ENCODE measurements at regions not wholly inside any gene's neighbourhood (a gene's known extent, or its start where the extent isn't known, plus 50 kb on each side); places are given as distances from the start of the nearest gene placed in this dataset.

GRCh38 chr6:47102331-47102730 lies 60.2 kb upstream of the ADGRF1 start:
- Mint-ChIP-seq H3K27me3 (ENCODE audit: insufficient read depth, unreplicated experiment) (no peaks in the 10 kb centered on the region), H3K4me1 (ENCODE audit: insufficient read depth, unreplicated experiment) (peaks cover 22% of the 10 kb centered on the region), H3K36me3 (ENCODE audit: insufficient read depth, unreplicated experiment) (no peaks in the 10 kb centered on the region), H3K9me3 (ENCODE audit: unreplicated experiment) (no peaks in the 10 kb centered on the region), H3K4me3 (ENCODE audit: unreplicated experiment) (no peak overlapping the region), H3K27ac (ENCODE audit: low read depth, unreplicated experiment) (no peak overlapping the region)
- no TSS peak for BruUV-seq (replicated peaks)
- intact Hi-C loops (cut with micrococcal nuclease) = no loop called here
- TF ChIP-seq CTCF (IDR thresholded peaks at IDR 0.05; ENCODE audit: unreplicated experiment) = no peak
- POLR2A ChIA-PET = interaction anchor here (0.6 to 1.0 kb wide), 2 partner anchors 47 to 160 kb away, joined by 3 read pairs; no protein-coding TSS in a partner anchor
- CTCF ChIA-PET = interaction anchor here (0.9 kb wide), 1 partner anchor 30 kb away, joined by 3 read pairs; no protein-coding TSS in a partner anchor
- no peak for DNase-seq (ENCODE audit: unreplicated experiment)

- H3K4me1 Mint-ChIP-seq (ENCODE audit: insufficient read depth, unreplicated experiment) = peaks cover 18% of the 10 kb centered on the region
- no peak overlapping the region for H3K4me3 Mint-ChIP-seq (ENCODE audit: unreplicated experiment)
- H3K27me3 Mint-ChIP-seq (ENCODE audit: insufficient read depth, unreplicated experiment) = no peaks in the 10 kb centered on the region
- ChIA-PET CTCF (interaction anchor here (0.5 to 7.0 kb wide), 29 partner anchors 8 to 1047 kb away, joined by 3 to 136 read pairs (median 4); partner anchors contain the start of gene TNFRSF21), POLR2A (interaction anchor here (0.5 to 4.3 kb wide), 18 partner anchors 15 to 211 kb away, joined by 3 to 68 read pairs (median 4); partner anchors contain the start of genes ADGRF1 and TNFRSF21)
- intact Hi-C loops (cut with micrococcal nuclease) = loop anchor here (5.0 kb wide), 2 partner anchors 39 to 84 kb away; no protein-coding TSS in a partner anchor
- BruUV-seq (replicated peaks) = no TSS peak
- no peak overlapping the region for H3K27ac Mint-ChIP-seq (ENCODE audit: low read depth, unreplicated experiment)
- TF ChIP-seq CTCF (IDR thresholded peaks at IDR 0.05; ENCODE audit: unreplicated experiment) = no peak
- no peaks in the 10 kb centered on the region for H3K36me3 Mint-ChIP-seq (ENCODE audit: insufficient read depth, unreplicated experiment)
- H3K9me3 Mint-ChIP-seq (ENCODE audit: unreplicated experiment) = no peaks in the 10 kb centered on the region
- DNase-seq (ENCODE audit: unreplicated experiment) = peak; percentile 81
These were observed 56.5 kb upstream of the ADGRF1 start for GRCh38 chr6:47098570-47098993.

GRCh38 chr6:47097092-47097945 lies 55.2 kb upstream of the ADGRF1 start:
- peaks cover 18% of the 10 kb centered on the region for H3K4me1 Mint-ChIP-seq (ENCODE audit: insufficient read depth, unreplicated experiment)
- H3K9me3 Mint-ChIP-seq (ENCODE audit: unreplicated experiment) = no peaks in the 10 kb centered on the region
- POLR2A ChIA-PET = interaction anchor here (0.6 to 4.3 kb wide), 15 partner anchors 14 to 255 kb away, joined by 3 to 68 read pairs (median 4); partner anchors contain the start of gene TNFRSF21
- no peaks in the 10 kb centered on the region for H3K36me3 Mint-ChIP-seq (ENCODE audit: insufficient read depth, unreplicated experiment)
- no peak overlapping the region for H3K4me3 Mint-ChIP-seq (ENCODE audit: unreplicated experiment)
- CTCF ChIA-PET = interaction anchor here (0.5 to 7.0 kb wide), 46 partner anchors 8 to 649 kb away, joined by 3 to 136 read pairs (median 4); partner anchors contain the start of gene TNFRSF21
- intact Hi-C loops (cut with micrococcal nuclease) = loop anchor here (1.0 to 5.0 kb wide), 6 partner anchors 40 to 249 kb away; no protein-coding TSS in a partner anchor
- no peak overlapping the region for H3K27ac Mint-ChIP-seq (ENCODE audit: low read depth, unreplicated experiment)
- peak; percentile 77 for TF ChIP-seq CTCF (IDR thresholded peaks at IDR 0.05; ENCODE audit: unreplicated experiment)
- peak; percentile 87 for DNase-seq (ENCODE audit: unreplicated experiment)
- no peaks in the 10 kb centered on the region for H3K27me3 Mint-ChIP-seq (ENCODE audit: insufficient read depth, unreplicated experiment)
- BruUV-seq (replicated peaks) = no TSS peak
